Progenitor cell of endocrine pancreas (in vitro differentiated cells): ENCODE measurements at regions not wholly inside any gene's neighbourhood (a gene's known extent, or its start where the extent isn't known, plus 50 kb on each side); places are given as distances from the start of the nearest gene placed in this dataset.

Source experiments
- DNase-seq: peaks from one replicate; pipeline ENCODE4 v3.0.0; 2021; ENCODE audit warnings: low spot score; ENCODE audit not compliant: unreplicated experiment
- H3K27ac Mint-ChIP-seq: 2 replicates; pipeline ENCODE4 v1.8.0; 2021; ENCODE audit warnings: mild to moderate bottlenecking, moderate library complexity, mixed read lengths
- H3K27me3 Mint-ChIP-seq: 2 replicates; pipeline ENCODE4 v1.8.0; 2021; ENCODE audit warnings: mixed read lengths
- H3K36me3 Mint-ChIP-seq: 2 replicates; pipeline ENCODE4 v1.8.0; 2022; ENCODE audit warnings: mixed read lengths; ENCODE audit not compliant: insufficient read depth
- H3K4me1 Mint-ChIP-seq: 2 replicates; pipeline ENCODE4 v1.8.0; 2021; ENCODE audit warnings: low read depth, mixed read lengths
- H3K4me3 Mint-ChIP-seq: 2 replicates; pipeline ENCODE4 v1.8.0; 2021; ENCODE audit warnings: low read depth, mild to moderate bottlenecking, moderate library complexity, mixed read lengths
- H3K9me3 Mint-ChIP-seq: 2 replicates; pipeline ENCODE4 v1.8.0; 2021; ENCODE audit warnings: low read depth, mixed read lengths
- CTCF ChIP-seq: fragments of 200-600 bp; sonication (generic); IDR thresholded peaks from one replicate; pipeline ENCODE4 v1.5.0; 2021; ENCODE audit warnings: antibody characterized with exemption, mild to moderate bottlenecking; ENCODE audit not compliant: unreplicated experiment

- no peak for DNase-seq
- Mint-ChIP-seq H3K4me3 (no peak overlapping the region), H3K27me3 (peaks cover 11% of the 10 kb centered on the region), H3K27ac (no peak overlapping the region), H3K36me3 (no peaks in the 10 kb centered on the region), H3K4me1 (peaks cover 4% of the 10 kb centered on the region), H3K9me3 (no peaks in the 10 kb centered on the region)
- no peak for TF ChIP-seq CTCF
Observed at GRCh38 chr1:115214098-115214497, 124.0 kb downstream of the NGF start.

DNA sequence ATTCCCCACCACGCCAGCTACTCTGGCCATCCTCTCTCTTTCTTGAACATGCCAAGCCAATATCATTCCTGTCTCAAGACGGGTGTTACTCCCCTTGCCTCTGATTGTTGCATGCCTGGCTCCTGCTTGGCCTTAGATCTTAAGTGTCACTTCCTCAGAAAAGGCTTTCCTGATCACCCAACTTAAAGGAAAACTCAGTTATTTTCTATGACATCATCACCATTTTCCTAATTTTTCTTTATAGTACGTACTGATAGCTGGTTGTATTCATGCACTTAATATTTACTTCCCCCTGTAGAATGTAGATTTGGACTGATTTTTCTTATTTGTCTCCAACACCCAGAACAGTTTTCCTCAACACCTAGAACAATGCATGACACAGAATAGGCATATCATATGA lies 123.8 kb upstream of the TSPAN2 start:
- Mint-ChIP-seq H3K4me3 (no peak overlapping the region), H3K27me3 (peaks cover 10% of the 10 kb centered on the region), H3K4me1 (peaks cover 4% of the 10 kb centered on the region), H3K9me3 (no peaks in the 10 kb centered on the region), H3K36me3 (no peaks in the 10 kb centered on the region), H3K27ac (no peak overlapping the region)
- no peak for DNase-seq
- no peak for TF ChIP-seq CTCF

- DNase-seq: no peak
- Mint-ChIP-seq H3K4me1 (no peaks in the 10 kb centered on the region), H3K27me3 (no peaks in the 10 kb centered on the region), H3K27ac (no peak overlapping the region), H3K36me3 (no peaks in the 10 kb centered on the region), H3K4me3 (no peak overlapping the region), H3K9me3 (no peaks in the 10 kb centered on the region)
- TF ChIP-seq CTCF: no peak
Observed at GRCh38 chr1:115211071-115211745, 121.9 kb upstream of the TSPAN2 start.

DNA sequence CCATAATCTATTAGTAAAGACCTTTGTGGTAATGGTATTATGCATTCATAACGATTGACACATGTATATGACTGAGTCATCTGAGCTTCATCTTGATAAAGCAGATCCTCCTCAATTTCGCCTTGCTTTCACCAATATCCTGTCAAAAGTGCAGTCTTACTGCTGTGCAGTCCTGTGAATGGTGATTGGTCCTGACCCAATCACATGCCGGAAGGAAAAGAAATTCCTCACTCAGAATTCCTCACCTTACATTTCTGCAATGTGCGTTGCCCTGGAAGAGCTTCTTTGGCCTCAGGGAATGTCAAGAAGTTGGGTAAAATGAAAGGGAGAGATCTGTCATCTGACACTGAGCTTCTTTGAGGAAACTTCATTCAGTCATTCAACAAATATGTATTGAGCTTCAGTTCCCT lies 121.0 kb upstream of the TSPAN2 start:
- Mint-ChIP-seq H3K9me3 (no peaks in the 10 kb centered on the region), H3K4me3 (no peak overlapping the region), H3K36me3 (no peaks in the 10 kb centered on the region), H3K27ac (no peak overlapping the region), H3K4me1 (no peaks in the 10 kb centered on the region), H3K27me3 (no peaks in the 10 kb centered on the region)
- no peak for DNase-seq
- no peak for TF ChIP-seq CTCF

DNA sequence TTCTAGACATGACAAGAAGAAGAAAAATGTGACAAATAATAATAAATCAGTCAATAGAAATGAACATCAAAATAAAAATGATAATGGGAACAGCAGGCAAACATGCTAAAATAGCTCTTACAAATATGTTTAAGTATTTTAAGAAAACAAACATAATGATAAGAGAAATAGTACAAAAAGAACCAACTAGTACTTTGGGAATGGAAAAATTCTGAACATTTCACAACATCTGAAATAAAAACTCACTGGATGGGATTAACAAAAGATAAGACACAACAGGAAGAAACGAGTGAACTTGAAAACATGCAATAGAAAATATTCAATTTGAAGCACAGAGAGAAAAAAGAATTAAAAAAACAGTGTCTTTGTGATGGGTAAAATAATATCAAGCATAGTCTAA lies 115.2 kb upstream of the TSPAN2 start:
- Mint-ChIP-seq H3K9me3 (peaks cover 16% of the 10 kb centered on the region), H3K4me3 (no peak overlapping the region), H3K36me3 (peaks cover 5% of the 10 kb centered on the region), H3K4me1 (no peaks in the 10 kb centered on the region), H3K27ac (no peak overlapping the region), H3K27me3 (no peaks in the 10 kb centered on the region)
- TF ChIP-seq CTCF: no peak
- no peak for DNase-seq
